HCT116 (cell line): ENCODE measurements at regions not wholly inside any gene's neighbourhood (a gene's known extent, or its start where the extent isn't known, plus 50 kb on each side); places are given as distances from the start of the nearest gene placed in this dataset.

ENCODE experiments used
- ATAC-seq: fragments of 200-7000 bp; cut with Tn5 transposase; 2 replicates; pipeline ENCODE4 v1.9.1; 2020; ENCODE audit warnings: mild to moderate bottlenecking, moderate library complexity
- BruUV-seq: library from RNA; stranded (reverse); fragments of 400-500 nt; replicated peaks from 2 replicates; lab custom pipeline; 2021; lab: Mats Ljungman, UMichigan
- CTCF ChIA-PET: fragments of 300-600 bp; sonication (Branson Sonifier 250); formaldehyde crosslinking; loops from one replicate; lab custom pipeline; 2021; ENCODE audit warnings: antibody characterized with exemption; lab: Charles Lee
- POLR2A ChIA-PET: fragments of 300-600, 350-600 bp; sonication (Branson Sonifier 250); formaldehyde crosslinking; loops from one replicate; lab custom pipeline; 2021; ENCODE audit warnings: antibody characterized with exemption; lab: Charles Lee
- RAD21 ChIA-PET, 2 experiments: fragments of 300-600 bp; sonication (Branson Sonifier 250); formaldehyde crosslinking; loops; one replicate each; lab custom pipeline; 2023; ENCODE audit warnings: low total read pairs in 2 of 2; ENCODE audit not compliant: uncharacterized antibody in 2 of 2, unreplicated experiment in 2 of 2, low non-redundant PET in 1 of 2; lab: Charles Lee
- DNase-seq: peaks from one replicate; pipeline ENCODE4 v3.0.0-alpha.2; 2010; ENCODE audit warnings: low read depth, low spot score
- H2AFZ ChIP-seq: fragments of 200-600 bp; shearing (Covaris generic), sonication (generic); 2 replicates; pipeline ENCODE4 v1.6.1; 2017; ENCODE audit warnings: low read depth, mixed run types, mixed read lengths, antibody characterized with exemption, low read length; ENCODE audit not compliant: poor library complexity, severe bottlenecking
- H3K27ac ChIP-seq: 2 replicates; pipeline ENCODE4 v1.5.1; 2012; ENCODE audit warnings: low read depth, low read length
- H3K27me3 ChIP-seq: fragments of 200-600 bp; sonication (generic); 2 replicates; pipeline ENCODE4 v1.6.1; 2016; ENCODE audit warnings: mixed run types, low read length, mixed read lengths; ENCODE audit not compliant: insufficient read depth
- H3K36me3 ChIP-seq, 2 experiments: fragments of 200-500 bp in 1 of 2; fragments of 200-600 bp in 1 of 2; sonication (Bioruptor generic) in 1 of 2; sonication (generic) in 1 of 2; 2 replicates each; pipeline versions ENCODE4 v1.5.1 to v1.6.1; 2014 to 2016; ENCODE audit warnings: low read length in 2 of 2, inconsistent platforms in 1 of 2, mixed read lengths in 1 of 2, mixed run types in 1 of 2; ENCODE audit not compliant: insufficient read depth in 2 of 2, control insufficient read depth in 1 of 2
- H3K4me1 ChIP-seq, 2 experiments: fragments of 200-600 bp in 1 of 2; sonication (generic) in 1 of 2; 2 replicates each; pipeline versions ENCODE4 v1.5.1 to v1.6.1; 2012 to 2017; ENCODE audit warnings: low read length in 2 of 2, inconsistent platforms in 1 of 2, mild to moderate bottlenecking in 1 of 2, mixed read lengths in 1 of 2, mixed run types in 1 of 2, moderate library complexity in 1 of 2; ENCODE audit not compliant: insufficient read depth in 2 of 2, control insufficient read depth in 1 of 2
- H3K4me2 ChIP-seq: fragments of 200-600 bp; sonication (generic); 2 replicates; pipeline ENCODE4 v1.6.1; 2017; ENCODE audit warnings: mixed run types, low read length, mixed read lengths
- H3K4me3 ChIP-seq, 2 experiments: fragments of 200-600 bp in 1 of 2; sonication (generic) in 1 of 2; replicated peaks in 1 of 2; 2 replicates each; pipeline ENCODE4 v1.5.1; 2011 to 2016; ENCODE audit warnings: low read length in 2 of 2, control low read depth in 1 of 2, low read depth in 1 of 2, mild to moderate bottlenecking in 1 of 2, mixed read lengths in 1 of 2, mixed run types in 1 of 2
- H3K79me2 ChIP-seq: fragments of 200-600 bp; sonication (generic); 2 replicates; pipeline ENCODE4 v1.6.1; 2017; ENCODE audit warnings: mild to moderate bottlenecking, mixed run types, low read length, moderate library complexity, mixed read lengths; ENCODE audit not compliant: insufficient read depth
- H3K9ac ChIP-seq: fragments of 200-600 bp; sonication (generic); 2 replicates; pipeline ENCODE4 v1.6.1; 2016; ENCODE audit warnings: low read length, mixed read lengths
- H3K9me2 ChIP-seq: fragments of 200-600 bp; sonication (generic), shearing (Covaris generic); 2 replicates; pipeline ENCODE4 v1.6.1; 2017; ENCODE audit warnings: mixed run types, mild to moderate bottlenecking, moderate library complexity; ENCODE audit not compliant: insufficient read depth
- H3K9me3 ChIP-seq, 2 experiments: fragments of 200-500 bp in 1 of 2; fragments of 200-600 bp in 1 of 2; sonication (Bioruptor generic) in 1 of 2; sonication (generic) in 1 of 2; 2 replicates each; pipeline ENCODE4 v1.6.1; 2014 to 2017; ENCODE audit warnings: low read length in 2 of 2, mixed read lengths in 2 of 2, inconsistent platforms in 1 of 2, low read depth in 1 of 2, mild to moderate bottlenecking in 1 of 2, mixed run types in 1 of 2, moderate library complexity in 1 of 2; ENCODE audit not compliant: control insufficient read depth in 1 of 2, insufficient read depth in 1 of 2
- H4K20me1 ChIP-seq: fragments of 200-600 bp; sonication (generic), shearing (Covaris generic); 2 replicates; pipeline ENCODE4 v1.6.1; 2017; ENCODE audit warnings: mixed run types, mild to moderate bottlenecking, moderate library complexity; ENCODE audit not compliant: insufficient read depth
- ATF3 ChIP-seq: IDR thresholded peaks from 2 replicates; pipeline ENCODE4 v1.6.1; 2012
- CBX3 ChIP-seq: IDR thresholded peaks from 2 replicates; pipeline ENCODE4 v1.6.1; 2012; ENCODE audit warnings: low read depth
- CEBPB ChIP-seq: IDR thresholded peaks from 2 replicates; pipeline ENCODE4 v1.6.1; 2012; ENCODE audit warnings: low read depth
- EGR1 ChIP-seq: IDR thresholded peaks from 2 replicates; pipeline ENCODE4 v1.6.1; 2012; ENCODE audit warnings: low read depth
- ELF1 ChIP-seq: IDR thresholded peaks from 2 replicates; pipeline ENCODE4 v1.6.1; 2012; ENCODE audit warnings: low read depth, borderline replicate concordance
- EZH2 ChIP-seq: fragments of 200-600 bp; sonication (generic); IDR thresholded peaks from 2 replicates; pipeline ENCODE4 v1.6.1; 2017; ENCODE audit warnings: antibody characterized with exemption, mixed run types
- EZH2phosphoT487 ChIP-seq: fragments of 200-600 bp; IDR thresholded peaks from 2 replicates; pipeline ENCODE4 v1.6.1; 2018; ENCODE audit warnings: antibody characterized with exemption, borderline replicate concordance
- FOSL1 ChIP-seq: IDR thresholded peaks from 2 replicates; pipeline ENCODE4 v1.6.1; 2012; ENCODE audit warnings: low read depth
- JUND ChIP-seq: IDR thresholded peaks from 2 replicates; pipeline ENCODE4 v1.6.1; 2012
- MAX ChIP-seq: IDR thresholded peaks from 2 replicates; pipeline ENCODE4 v1.6.1; 2012
- POLR2A ChIP-seq: IDR thresholded peaks from 2 replicates; pipeline ENCODE4 v1.7.0; 2011; ENCODE audit warnings: borderline replicate concordance; ENCODE audit not compliant: insufficient read depth, insufficient read length; ENCODE audit errors: extremely low read depth
- POLR2AphosphoS5 ChIP-seq: IDR thresholded peaks from 2 replicates; pipeline ENCODE4 v1.6.1; 2011; ENCODE audit warnings: mild to moderate bottlenecking, low read depth, low read length, moderate library complexity
- RAD21 ChIP-seq: IDR thresholded peaks from 2 replicates; pipeline ENCODE4 v1.6.1; 2012; ENCODE audit warnings: low read depth, mild to moderate bottlenecking
- SIN3A ChIP-seq: IDR thresholded peaks from 2 replicates; pipeline ENCODE4 v1.6.1; 2012; ENCODE audit warnings: low read depth
- SP1 ChIP-seq: IDR thresholded peaks from 2 replicates; pipeline ENCODE4 v1.6.1; 2012; ENCODE audit warnings: low read depth
- SRF ChIP-seq: IDR thresholded peaks from 2 replicates; pipeline ENCODE4 v1.6.1; 2012; ENCODE audit warnings: low read depth
- TCF7L2 ChIP-seq: IDR thresholded peaks from 2 replicates; pipeline ENCODE4 v1.7.0; 2011; ENCODE audit warnings: borderline replicate concordance, inconsistent platforms; ENCODE audit not compliant: insufficient read depth, insufficient read length; ENCODE audit errors: extremely low read depth
- YY1 ChIP-seq: IDR thresholded peaks from 2 replicates; pipeline ENCODE4 v1.6.1; 2011; ENCODE audit warnings: low read length, low read depth, moderate library complexity, mild to moderate bottlenecking; ENCODE audit not compliant: insufficient replicate concordance; ENCODE audit errors: extremely low read depth
- ZBTB33 ChIP-seq: IDR thresholded peaks from 2 replicates; pipeline ENCODE4 v1.6.1; 2011; ENCODE audit warnings: mild to moderate bottlenecking, low read length, moderate library complexity; ENCODE audit not compliant: insufficient replicate concordance; ENCODE audit errors: extremely low read depth
- intact Hi-C: fragments of 100-400 bp; cut with micrococcal nuclease; formaldehyde crosslinking; loops from 2 replicates; pipeline ENCODE4 v1.10.0; 2022

GRCh38 chr5:93078082-93079038, 502.7 kb downstream of the NR2F1-AS1 start:
- peak overlapping the region in 1 of 2 experiments; percentile 16; a peak in 2 of 4 replicates for H3K4me3 ChIP-seq
- ChIA-PET RAD21 (no interaction called here), POLR2A (no interaction called here)
- BruUV-seq, result TSS peak; percentile 52
- peak overlapping the region; percentile 18 for H3K9ac ChIP-seq
- peak overlapping the region; percentile 72 for H3K4me2 ChIP-seq
- no peaks in the 10 kb centered on the region for H3K79me2 ChIP-seq
- H3K36me3 ChIP-seq, result 0 out of 4 replicates have a peak, but pooled peaks cover 0 to 2% of the 10 kb centered on the region in 2 experiments
- no peaks in the 10 kb centered on the region for H3K27me3 ChIP-seq
- intact Hi-C loops, result loop anchor here (1.0 to 10.0 kb wide), 6 partner anchors 85 to 719 kb away; partner anchors contain the start of genes NR2F1 and NR2F1-AS1
- H3K9me3 ChIP-seq, result no peaks in the 10 kb centered on the region
- TF ChIP-seq ATF3, result peak; percentile 60; the same call in 1 of the 2 replicates
- TF ChIP-seq FOSL1, result peak; percentile 92
- peak; percentile 99 for TF ChIP-seq SIN3A
- TF ChIP-seq JUND, result peak; percentile 97
- no peak for TF ChIP-seq EZH2phosphoT487
- peak; percentile 77 for TF ChIP-seq POLR2AphosphoS5
- peak; percentile 56 for TF ChIP-seq TCF7L2
- peak; percentile 99 for TF ChIP-seq CBX3
- TF ChIP-seq EZH2, result no peak
- peak; percentile 35 for TF ChIP-seq RAD21
- TF ChIP-seq SRF, result peak; percentile 80
- peak; percentile 90 for TF ChIP-seq MAX
- TF ChIP-seq ELF1, result no peak
- peak; percentile 84 for TF ChIP-seq EGR1
- TF ChIP-seq CEBPB, result peak; percentile 92
- TF ChIP-seq SP1, result peak; percentile 97
- no peak for TF ChIP-seq POLR2A
- TF ChIP-seq YY1, result peak; percentile 6
- TF ChIP-seq ZBTB33, result peak; percentile 57
- TF ChIP-seq, all 23 proteins: peak for 15
- peak; percentile 96 for ATAC-seq
- CTCF ChIA-PET, result no interaction called here
- Histone ChIP-seq H4K20me1 (no peaks in the 10 kb centered on the region), H3K9me2 (no peaks in the 10 kb centered on the region), H3K4me1 (peaks cover 40 to 41% of the 10 kb centered on the region in 2 experiments), H2AFZ (no peak overlapping the region), H3K27ac (peak overlapping the region; percentile 98)
- peak; percentile 99 for DNase-seq
